HG02763 (cell line): ENCODE measurements at regions not wholly inside any gene's neighbourhood (a gene's known extent, or its start where the extent isn't known, plus 50 kb on each side); places are given as distances from the start of the nearest gene placed in this dataset.
A peak's percentile ranks its signal among the peaks of the same experiment; 100 is the strongest.

Experiments used
- ATAC-seq: cut with Tn5 transposase; IDR thresholded peaks from one replicate; pipeline ENCODE4 v1.9.1; 2021; ENCODE audit warnings: mild to moderate bottlenecking, moderate library complexity; ENCODE audit not compliant: unreplicated experiment

GRCh38 chrX:113770071-113770470 lies 813.8 kb upstream of the HTR2C start:
- ATAC-seq: no peak

- no peak for ATAC-seq
These were observed 824.5 kb upstream of the HTR2C start for GRCh38 chrX:113759422-113759821.

GRCh38 chrX:113747274-113747973 lies 836.5 kb upstream of the HTR2C start:
- ATAC-seq: peak; percentile 47

DNA sequence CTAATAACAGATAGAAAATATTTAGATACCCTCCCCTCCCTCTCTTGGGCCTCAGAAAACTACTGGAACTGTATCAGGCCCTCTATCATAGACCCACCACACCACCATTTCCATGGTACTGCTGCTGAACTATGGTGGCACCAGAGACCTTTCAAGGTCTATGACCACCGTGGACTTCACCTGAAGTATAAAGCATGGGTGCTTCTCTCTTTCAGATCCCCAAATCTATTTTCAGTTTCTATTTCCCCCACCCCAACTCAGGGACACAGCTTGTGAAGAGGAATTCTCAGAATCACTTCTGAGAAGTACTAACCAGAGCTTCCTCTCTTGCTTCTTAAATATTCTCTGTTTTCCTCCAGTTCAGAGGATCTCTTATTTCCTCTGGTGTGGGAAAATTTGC lies 840.8 kb upstream of the HTR2C start:
- ATAC-seq: peak; percentile 58

GRCh38 chrX:113741744-113742143 lies 842.1 kb upstream of the HTR2C start:
- peak; percentile 27 for ATAC-seq

DNA sequence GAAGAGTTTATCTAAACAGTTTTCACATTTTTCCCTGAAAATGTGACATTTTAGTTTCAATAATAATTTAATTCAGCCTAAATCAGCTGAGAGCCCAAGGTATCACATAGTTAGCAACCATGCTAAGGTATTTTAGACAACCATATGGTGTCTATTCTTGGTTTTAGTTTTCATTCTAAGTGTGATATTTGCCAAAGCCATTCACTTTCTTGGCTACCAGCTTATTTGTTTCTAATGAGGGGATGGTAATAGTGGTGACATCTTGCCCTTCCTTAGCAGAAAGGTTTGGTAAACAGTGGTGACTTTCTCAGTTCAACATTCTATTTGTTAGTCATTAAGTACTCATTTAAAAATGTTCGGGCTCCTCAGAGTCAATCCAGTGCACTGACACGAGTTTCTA lies 854.9 kb upstream of the HTR2C start:
- ATAC-seq: no peak

DNA sequence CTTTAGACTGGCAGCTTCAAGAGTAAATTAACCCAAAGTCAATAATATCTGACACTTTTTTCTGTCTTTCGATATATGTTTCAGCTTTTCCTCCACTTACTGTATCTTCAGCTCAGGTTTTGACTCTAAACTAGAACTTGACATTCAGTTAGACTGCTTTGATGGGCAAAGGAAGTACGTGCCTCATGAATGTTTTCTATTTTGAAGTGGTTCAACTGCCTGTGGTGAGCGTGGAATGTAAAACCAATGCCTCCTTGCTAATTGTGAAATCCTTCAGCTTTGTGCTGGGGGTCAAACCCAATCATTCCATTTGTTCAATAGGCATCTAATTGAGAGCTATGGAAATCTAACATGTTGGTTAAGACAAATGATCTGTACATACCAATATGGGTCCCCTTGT lies 857.0 kb upstream of the HTR2C start:
- ATAC-seq: no peak

GRCh38 chrX:113726466-113726865 lies 857.4 kb upstream of the HTR2C start:
- ATAC-seq: no peak

DNA sequence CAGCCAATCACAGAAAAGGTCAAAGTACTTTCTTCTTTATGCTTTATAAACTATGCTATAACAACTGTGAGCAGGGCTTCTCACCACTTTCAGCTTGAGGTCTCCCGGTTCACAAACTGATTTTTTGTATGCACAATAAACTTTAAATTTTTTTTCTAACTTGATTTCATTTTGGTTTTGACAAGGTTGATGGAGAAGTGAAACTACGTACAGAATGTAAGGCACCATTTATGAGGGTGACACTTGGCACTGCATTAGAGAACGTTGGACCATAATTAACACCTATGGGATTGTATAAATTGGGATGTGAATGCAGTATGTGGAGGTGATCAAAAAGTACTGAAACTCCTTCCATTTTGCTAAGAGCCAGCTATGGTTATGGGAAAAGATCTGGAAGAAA lies 857.9 kb upstream of the HTR2C start:
- ATAC-seq: no peak

DNA sequence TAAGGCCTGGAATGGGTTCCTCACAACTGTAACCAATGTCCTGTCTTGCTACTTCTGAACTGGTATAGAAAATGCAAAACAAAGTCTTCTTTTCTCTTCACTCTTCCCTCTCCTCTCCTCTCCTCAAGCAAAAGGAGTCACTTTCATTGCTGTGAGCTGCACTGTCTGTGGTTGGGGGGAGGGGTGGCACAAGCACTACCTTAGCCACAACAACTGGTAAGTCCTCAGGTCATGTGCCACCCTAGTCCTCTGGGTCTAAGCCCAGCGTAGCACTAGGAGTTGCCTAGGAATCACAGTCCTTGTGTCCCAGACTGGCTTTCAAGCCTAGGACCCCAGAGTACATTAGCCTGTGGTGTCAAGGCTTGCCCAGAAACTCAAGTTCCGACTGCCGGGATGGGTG lies 859.3 kb upstream of the AMOT start:
- ATAC-seq: no peak

DNA sequence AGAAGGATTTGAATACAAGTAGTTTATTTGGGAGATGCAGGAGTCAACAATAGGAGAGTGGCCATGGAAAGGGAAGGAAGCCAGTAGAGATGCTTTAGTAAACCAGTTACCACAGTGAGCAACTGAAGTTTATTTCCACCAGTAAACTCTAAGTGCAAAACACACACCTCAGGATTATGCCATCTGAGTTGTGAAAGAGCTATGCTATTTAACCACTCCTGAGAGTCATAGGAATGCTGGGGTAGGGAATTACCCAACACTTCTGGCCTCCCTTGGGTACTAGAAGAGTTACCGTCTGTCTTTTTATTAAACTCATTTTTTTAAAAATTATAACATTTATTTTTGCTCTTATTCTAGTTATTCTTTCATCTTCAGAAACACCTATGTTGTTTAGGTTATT lies 834.6 kb upstream of the AMOT start:
- no peak for ATAC-seq

DNA sequence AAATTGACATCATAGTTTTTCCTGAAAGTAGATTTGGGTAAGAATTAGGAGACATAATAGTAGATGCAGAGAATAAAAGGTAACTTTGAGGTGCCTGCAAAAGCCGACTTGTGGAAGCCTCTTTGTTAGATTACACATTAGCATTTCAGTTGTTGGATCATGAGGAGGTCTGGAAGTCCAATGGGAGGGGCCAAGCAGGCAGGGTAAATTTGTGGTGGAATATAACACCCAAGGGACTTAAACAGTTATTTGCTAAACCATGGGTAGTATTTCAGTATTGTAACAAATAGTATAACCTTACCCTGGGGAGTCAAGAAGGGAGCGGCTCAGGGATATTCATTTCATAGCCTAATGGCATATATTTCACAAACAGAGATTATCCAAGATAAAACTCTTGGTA lies 810.7 kb upstream of the AMOT start:
- ATAC-seq: no peak

DNA sequence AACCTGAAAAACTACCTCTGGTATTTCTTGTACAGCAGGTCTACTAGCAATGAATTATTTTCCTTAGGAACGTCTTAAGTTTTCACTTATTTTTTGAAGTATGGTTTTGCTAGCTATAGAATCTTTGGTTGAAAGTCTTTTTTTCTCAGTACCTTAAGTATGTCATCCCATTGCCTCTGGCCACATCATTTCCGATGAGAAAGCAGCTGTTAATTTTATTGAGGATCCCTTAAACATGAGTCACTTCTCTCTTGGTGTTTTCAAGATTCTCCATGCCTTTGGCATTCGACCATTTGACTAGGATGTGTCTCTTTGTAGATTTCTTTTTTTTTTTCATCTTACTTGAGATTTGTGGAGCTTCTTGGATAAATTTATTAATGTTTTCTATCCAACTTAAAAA lies 803.8 kb upstream of the AMOT start:
- ATAC-seq: no peak

GRCh38 chrX:113634565-113634964 lies 793.9 kb upstream of the AMOT start:
- ATAC-seq: no peak

GRCh38 chrX:113629326-113629725 lies 788.7 kb upstream of the AMOT start:
- ATAC-seq: no peak

- ATAC-seq: no peak
These were observed 753.7 kb upstream of the AMOT start for GRCh38 chrX:113594123-113594841.

DNA sequence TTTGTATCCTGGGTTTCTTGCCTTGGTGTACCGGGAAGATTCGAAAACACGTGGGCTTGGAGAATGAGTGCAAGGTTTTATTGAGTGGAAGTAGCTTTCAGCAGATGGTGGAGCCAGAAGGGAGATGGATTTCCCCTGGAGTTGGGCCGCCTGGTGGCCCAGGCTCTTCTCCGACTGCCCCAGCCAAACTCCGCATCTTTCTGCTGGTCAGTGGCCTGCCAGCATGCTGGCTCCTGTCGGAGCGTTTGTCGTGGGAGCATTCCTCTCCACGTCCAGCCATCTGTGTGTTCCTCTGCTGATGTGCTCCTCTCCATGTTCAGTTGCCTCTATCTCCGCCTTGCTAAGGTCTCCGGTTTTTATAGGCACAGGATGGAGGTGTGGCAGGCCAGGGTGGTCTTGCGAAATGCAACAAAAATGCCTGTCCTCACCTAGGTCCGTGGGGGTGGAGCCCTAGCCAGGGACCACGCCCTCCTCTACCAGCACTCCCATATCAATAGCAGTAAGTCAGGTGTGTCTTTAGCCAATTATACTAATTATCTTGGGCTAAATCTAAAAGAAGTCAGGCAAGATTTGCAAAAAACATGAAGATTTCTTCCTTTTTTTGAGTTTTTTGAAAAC lies 745.8 kb upstream of the AMOT start:
- no peak for ATAC-seq

DNA sequence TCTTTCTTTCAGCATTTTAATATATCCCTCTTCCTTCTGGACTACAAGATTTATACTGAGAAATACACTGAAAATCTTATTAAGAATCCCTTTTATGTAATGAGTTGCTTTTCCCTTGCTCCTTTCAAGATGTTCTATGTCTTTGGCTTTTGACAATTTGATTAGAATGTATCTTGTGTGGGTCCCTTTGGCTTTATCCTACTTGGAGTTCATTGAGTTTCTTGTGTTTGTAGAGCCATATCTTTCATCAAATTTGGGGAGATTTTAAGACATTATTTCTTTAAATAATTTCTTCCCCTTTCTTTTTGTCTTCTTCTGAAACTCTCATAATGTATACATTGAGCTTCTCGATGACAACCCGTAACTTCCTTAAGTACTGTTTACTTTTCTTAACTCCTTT lies 739.9 kb upstream of the AMOT start:
- no peak for ATAC-seq

GRCh38 chrX:113558576-113558975 lies 717.9 kb upstream of the AMOT start:
- ATAC-seq: no peak

- ATAC-seq: no peak
These were observed 711.3 kb upstream of the AMOT start for GRCh38 chrX:113551919-113552318.

- ATAC-seq: no peak
These were observed 707.8 kb upstream of the AMOT start for GRCh38 chrX:113548308-113549015.

DNA sequence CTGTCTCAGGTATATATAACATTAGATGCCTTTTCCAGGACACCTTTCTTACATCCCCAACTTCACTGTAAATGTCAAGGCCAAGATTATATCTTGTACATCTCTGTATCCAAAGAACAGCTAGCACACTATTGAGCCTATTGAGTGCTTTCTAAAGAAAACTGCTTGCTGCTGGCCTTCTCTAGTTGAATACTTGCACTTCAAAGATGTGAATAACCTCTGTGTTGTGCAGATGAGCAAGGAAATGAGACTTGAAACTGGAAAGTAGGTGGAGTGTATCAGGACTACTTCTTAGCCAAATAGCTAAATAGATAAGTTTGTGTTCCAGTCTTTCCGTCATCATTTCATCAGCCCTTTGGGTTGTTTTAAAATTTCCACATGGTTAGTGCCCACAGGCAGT lies 704.4 kb upstream of the AMOT start:
- ATAC-seq: no peak
